Activated T-cell treated with anti-CD3 and anti-CD28 coated beads, Interleukin-2, amount 50 U/mL, for 24 hours (primary cell): ENCODE measurements at regions not wholly inside any gene's neighbourhood (a gene's known extent, or its start where the extent isn't known, plus 50 kb on each side); places are given as distances from the start of the nearest gene placed in this dataset.

ENCODE experiments used
- DNase-seq: peaks from one replicate; pipeline ENCODE4 v3.0.0-alpha.2; 2020
- H3K27ac Mint-ChIP-seq: 2 replicates; pipeline ENCODE4 v1.8.0; 2020; ENCODE audit warnings: mild to moderate bottlenecking, mixed read lengths
- H3K27me3 Mint-ChIP-seq: 2 replicates; pipeline ENCODE4 v1.8.0; 2020; ENCODE audit warnings: mixed read lengths
- H3K36me3 Mint-ChIP-seq: 2 replicates; pipeline ENCODE4 v1.8.0; 2020; ENCODE audit warnings: low read depth, mixed read lengths
- H3K4me1 Mint-ChIP-seq: 2 replicates; pipeline ENCODE4 v1.8.0; 2020; ENCODE audit warnings: low read depth, mixed read lengths
- H3K4me3 Mint-ChIP-seq: 2 replicates; pipeline ENCODE4 v1.8.0; 2020; ENCODE audit warnings: mild to moderate bottlenecking, moderate library complexity, mixed read lengths
- H3K9me3 Mint-ChIP-seq: 2 replicates; pipeline ENCODE4 v1.8.0; 2020; ENCODE audit warnings: mixed read lengths

GRCh38 chr11:28964811-28965210, 856.6 kb downstream of the METTL15 start:
- no peak overlapping the region for H3K4me3 Mint-ChIP-seq
- H3K27me3 Mint-ChIP-seq, result no peaks in the 10 kb centered on the region
- peaks cover 19% of the 10 kb centered on the region for H3K9me3 Mint-ChIP-seq
- no peaks in the 10 kb centered on the region for H3K4me1 Mint-ChIP-seq
- H3K36me3 Mint-ChIP-seq, result no peaks in the 10 kb centered on the region
- no peak overlapping the region for H3K27ac Mint-ChIP-seq
- no peak for DNase-seq

GRCh38 chr11:28963187-28963586, 855.0 kb downstream of the METTL15 start:
- no peak for DNase-seq
- Mint-ChIP-seq H3K9me3 (peaks cover 19% of the 10 kb centered on the region), H3K36me3 (no peaks in the 10 kb centered on the region), H3K27me3 (no peaks in the 10 kb centered on the region), H3K4me1 (no peaks in the 10 kb centered on the region), H3K27ac (no peak overlapping the region), H3K4me3 (no peak overlapping the region)

DNA sequence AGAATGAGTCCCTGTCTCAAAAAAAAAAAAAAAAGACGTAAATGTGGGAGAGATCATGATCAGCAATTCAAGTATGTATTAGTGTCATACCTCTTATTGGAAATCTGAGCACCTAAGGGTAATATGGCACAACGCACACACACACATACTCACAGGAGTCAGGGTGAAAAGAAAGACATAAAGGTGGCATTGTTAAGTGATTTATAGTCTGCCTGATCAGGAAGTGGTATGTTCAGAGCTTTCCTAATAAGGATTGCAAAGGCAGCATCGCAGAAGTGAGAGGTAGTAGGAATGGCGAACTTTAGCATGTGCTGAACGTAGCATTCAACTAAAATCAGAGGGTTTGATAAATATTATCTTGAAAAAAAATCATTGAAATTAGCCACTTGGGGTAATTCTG, 854.3 kb downstream of the METTL15 start:
- no peaks in the 10 kb centered on the region for H3K4me1 Mint-ChIP-seq

DNA sequence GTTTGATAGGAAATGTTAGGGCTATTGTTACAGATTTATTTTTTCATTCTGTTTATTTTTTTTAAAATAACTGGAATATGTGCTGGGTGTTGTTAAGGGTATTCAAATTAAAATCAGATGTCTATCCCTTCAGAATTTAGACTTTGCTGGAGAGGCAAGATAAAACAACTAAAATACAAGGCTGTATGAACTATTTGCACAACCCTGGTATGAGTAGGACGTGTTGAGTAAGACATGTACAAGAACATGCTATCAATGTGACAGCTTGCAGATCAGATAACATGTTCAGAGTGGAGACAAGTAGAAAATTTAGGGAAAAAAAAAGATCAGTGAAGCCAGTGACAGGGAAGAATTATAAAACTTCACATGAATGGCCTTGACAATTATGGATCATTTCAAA, 853.5 kb downstream of the METTL15 start:
- Mint-ChIP-seq H3K4me3 (no peak overlapping the region), H3K36me3 (no peaks in the 10 kb centered on the region), H3K27ac (no peak overlapping the region), H3K9me3 (peaks cover 14% of the 10 kb centered on the region), H3K27me3 (no peaks in the 10 kb centered on the region), H3K4me1 (no peaks in the 10 kb centered on the region)
- no peak for DNase-seq

More for the DNA sequence above, 854.3 kb downstream of the METTL15 start:
- Mint-ChIP-seq H3K4me3 (no peak overlapping the region), H3K36me3 (no peaks in the 10 kb centered on the region), H3K27me3 (no peaks in the 10 kb centered on the region), H3K9me3 (peaks cover 19% of the 10 kb centered on the region), H3K27ac (no peak overlapping the region)
- DNase-seq, result no peak

GRCh38 chr11:28956446-28956845, 848.3 kb downstream of the METTL15 start:
- Mint-ChIP-seq H3K4me3 (no peak overlapping the region), H3K27me3 (no peaks in the 10 kb centered on the region), H3K36me3 (no peaks in the 10 kb centered on the region), H3K4me1 (no peaks in the 10 kb centered on the region), H3K27ac (no peak overlapping the region), H3K9me3 (peaks cover 10% of the 10 kb centered on the region)
- DNase-seq, result no peak

DNA sequence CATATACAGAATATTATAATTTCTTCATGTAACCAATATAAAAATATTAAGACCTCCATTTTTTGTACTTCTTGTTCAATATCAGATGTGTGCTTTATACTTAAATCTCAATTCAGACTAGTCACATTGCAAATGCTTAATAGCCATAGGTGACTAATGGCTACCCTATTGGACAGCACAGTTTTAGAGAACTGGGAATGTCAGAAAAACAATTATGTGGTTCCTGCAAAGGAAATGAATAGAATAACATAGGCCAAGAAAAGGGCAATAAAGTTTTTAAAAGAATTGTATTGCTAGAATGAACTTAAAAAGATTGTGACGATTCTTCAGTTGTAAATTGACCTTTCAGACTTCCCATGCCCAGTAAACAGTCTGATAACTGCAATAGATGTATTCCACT, 843.0 kb downstream of the METTL15 start:
- Mint-ChIP-seq H3K9me3 (peaks cover 13% of the 10 kb centered on the region), H3K4me1 (no peaks in the 10 kb centered on the region), H3K27ac (no peak overlapping the region), H3K4me3 (no peak overlapping the region), H3K36me3 (no peaks in the 10 kb centered on the region), H3K27me3 (no peaks in the 10 kb centered on the region)
- no peak for DNase-seq

DNA sequence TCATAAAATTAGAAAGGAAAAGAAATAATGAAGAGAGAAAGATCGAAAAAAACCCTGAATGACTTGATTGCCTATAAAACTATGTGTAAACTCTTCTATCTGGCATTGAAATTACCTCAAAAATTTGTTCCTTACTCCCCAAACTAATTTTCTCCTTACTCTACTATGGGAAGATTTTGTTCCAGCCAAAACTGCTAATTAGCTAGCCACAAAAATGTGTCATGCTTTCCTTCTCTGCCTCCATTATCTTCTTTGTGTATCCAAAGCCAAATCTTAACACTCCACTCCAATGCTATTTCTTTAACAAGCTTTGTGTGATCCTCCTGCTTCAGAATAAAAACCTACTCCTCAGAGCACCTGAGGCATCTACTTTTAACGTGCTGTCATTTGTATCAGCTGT, 831.2 kb downstream of the METTL15 start:
- DNase-seq, result no peak

GRCh38 chr11:28938091-28938490, 829.9 kb downstream of the METTL15 start:
- H3K4me3 Mint-ChIP-seq, result no peak overlapping the region
- no peak overlapping the region for H3K27ac Mint-ChIP-seq
- DNase-seq, result no peak
- peaks cover 9% of the 10 kb centered on the region for H3K9me3 Mint-ChIP-seq
- H3K4me1 Mint-ChIP-seq, result no peaks in the 10 kb centered on the region
- no peaks in the 10 kb centered on the region for H3K27me3 Mint-ChIP-seq
- no peaks in the 10 kb centered on the region for H3K36me3 Mint-ChIP-seq

More for the DNA sequence above, 831.2 kb downstream of the METTL15 start:
- Mint-ChIP-seq H3K36me3 (no peaks in the 10 kb centered on the region), H3K27ac (no peak overlapping the region), H3K4me3 (no peak overlapping the region), H3K27me3 (no peaks in the 10 kb centered on the region), H3K9me3 (peaks cover 16% of the 10 kb centered on the region), H3K4me1 (no peaks in the 10 kb centered on the region)

DNA sequence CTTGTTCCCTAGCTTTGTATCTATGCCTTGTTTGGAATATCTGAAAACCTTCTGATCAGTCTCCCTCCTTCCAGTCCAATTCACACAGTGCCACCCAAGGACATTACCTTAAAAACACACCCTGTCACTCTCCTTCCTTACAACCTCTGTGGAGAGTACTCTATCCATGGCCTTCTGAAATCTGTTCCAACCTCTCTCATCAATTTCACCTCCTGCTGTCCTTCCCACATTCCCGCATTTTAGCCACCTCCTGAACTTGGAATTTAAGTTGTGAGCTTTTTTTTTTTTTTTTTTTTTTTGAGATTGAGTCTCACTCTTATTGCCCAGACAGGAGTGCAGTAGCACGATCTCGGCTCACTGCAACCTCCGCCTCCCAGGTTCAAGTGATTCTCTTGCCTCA, 824.8 kb downstream of the METTL15 start:
- Mint-ChIP-seq H3K4me3 (no peak overlapping the region), H3K36me3 (no peaks in the 10 kb centered on the region), H3K27ac (no peak overlapping the region), H3K4me1 (no peaks in the 10 kb centered on the region), H3K27me3 (no peaks in the 10 kb centered on the region), H3K9me3 (peaks cover 21% of the 10 kb centered on the region)
- no peak for DNase-seq

DNA sequence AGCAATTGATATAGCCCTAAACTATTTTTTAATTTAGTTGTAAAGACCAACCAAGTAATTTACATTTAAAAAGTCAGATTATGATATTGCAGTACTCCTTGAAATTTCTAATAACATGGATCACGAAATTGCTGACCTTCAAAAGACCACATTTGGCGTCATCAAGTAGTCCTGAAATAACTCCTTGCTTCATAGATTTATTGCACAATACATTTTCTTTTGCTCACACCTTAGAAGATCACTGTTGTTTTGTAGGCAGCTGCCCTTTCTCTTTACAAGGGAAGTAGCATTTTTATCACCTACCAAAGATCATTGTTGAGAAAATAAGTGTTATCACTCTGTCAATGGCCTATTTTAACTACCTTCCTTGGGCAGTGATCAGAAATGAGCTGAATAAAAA, 815.8 kb downstream of the METTL15 start:
- Mint-ChIP-seq H3K27ac (no peak overlapping the region), H3K36me3 (no peaks in the 10 kb centered on the region), H3K27me3 (no peaks in the 10 kb centered on the region), H3K4me1 (no peaks in the 10 kb centered on the region), H3K9me3 (peaks cover 16% of the 10 kb centered on the region), H3K4me3 (no peak overlapping the region)
- no peak for DNase-seq

DNA sequence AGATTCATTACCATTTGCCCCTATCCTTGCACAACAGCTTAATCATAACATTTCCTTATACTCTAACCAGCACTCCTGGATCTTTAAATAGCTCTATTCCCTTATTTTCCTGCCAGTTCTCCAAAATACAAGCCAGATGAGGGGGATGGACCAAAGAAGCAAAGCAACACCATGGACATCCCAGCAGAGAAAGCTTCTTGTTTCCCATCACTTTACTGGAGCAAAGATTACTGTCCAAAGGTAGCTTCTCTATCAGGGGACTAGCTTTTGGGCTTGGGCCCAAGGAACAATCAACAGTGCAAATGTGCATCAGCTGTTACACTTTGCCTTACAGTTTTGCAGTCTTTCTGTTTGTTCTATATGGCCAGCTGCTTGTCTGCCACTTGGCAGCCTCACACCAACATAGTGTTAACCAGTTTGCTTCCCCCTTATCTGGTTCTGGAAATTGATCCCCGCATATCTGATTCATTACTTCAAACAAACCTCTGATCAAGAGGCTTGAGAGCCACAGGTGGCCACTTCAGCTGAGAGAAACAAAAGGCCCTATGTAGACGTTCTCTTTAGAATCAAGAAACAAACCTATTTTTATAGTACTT, 814.3 kb downstream of the METTL15 start:
- Mint-ChIP-seq H3K4me3 (no peak overlapping the region), H3K9me3 (peaks cover 22% of the 10 kb centered on the region), H3K4me1 (no peaks in the 10 kb centered on the region), H3K27ac (no peak overlapping the region), H3K36me3 (no peaks in the 10 kb centered on the region), H3K27me3 (no peaks in the 10 kb centered on the region)
- DNase-seq, result no peak

DNA sequence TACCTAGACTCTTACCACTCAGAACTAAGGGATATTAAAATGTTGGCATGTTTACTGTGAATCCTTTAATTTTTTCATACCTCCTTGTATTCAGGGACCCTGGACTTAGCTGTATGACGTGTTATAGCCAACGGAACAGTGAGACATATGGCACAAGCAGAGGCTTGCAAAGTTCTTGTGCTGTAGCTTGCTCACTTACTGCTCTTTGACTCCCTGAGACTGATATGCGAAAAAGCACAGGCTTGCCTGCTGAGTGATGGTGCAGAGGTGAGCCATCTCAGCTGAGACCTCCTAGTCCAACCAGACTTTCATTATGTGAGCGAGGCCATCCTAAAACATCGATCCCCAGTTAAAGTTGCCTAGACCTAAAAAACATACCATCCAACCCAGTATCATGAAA, 811.0 kb downstream of the METTL15 start:
- Mint-ChIP-seq H3K27ac (no peak overlapping the region), H3K4me3 (no peak overlapping the region), H3K36me3 (no peaks in the 10 kb centered on the region), H3K27me3 (no peaks in the 10 kb centered on the region), H3K9me3 (peaks cover 22% of the 10 kb centered on the region), H3K4me1 (no peaks in the 10 kb centered on the region)
- no peak for DNase-seq

- Mint-ChIP-seq H3K4me1 (no peaks in the 10 kb centered on the region), H3K36me3 (no peaks in the 10 kb centered on the region), H3K9me3 (peaks cover 27% of the 10 kb centered on the region), H3K4me3 (no peak overlapping the region), H3K27ac (no peak overlapping the region), H3K27me3 (no peaks in the 10 kb centered on the region)
- DNase-seq, result no peak
Observed at GRCh38 chr11:28913883-28914282, 805.7 kb downstream of the METTL15 start.

DNA sequence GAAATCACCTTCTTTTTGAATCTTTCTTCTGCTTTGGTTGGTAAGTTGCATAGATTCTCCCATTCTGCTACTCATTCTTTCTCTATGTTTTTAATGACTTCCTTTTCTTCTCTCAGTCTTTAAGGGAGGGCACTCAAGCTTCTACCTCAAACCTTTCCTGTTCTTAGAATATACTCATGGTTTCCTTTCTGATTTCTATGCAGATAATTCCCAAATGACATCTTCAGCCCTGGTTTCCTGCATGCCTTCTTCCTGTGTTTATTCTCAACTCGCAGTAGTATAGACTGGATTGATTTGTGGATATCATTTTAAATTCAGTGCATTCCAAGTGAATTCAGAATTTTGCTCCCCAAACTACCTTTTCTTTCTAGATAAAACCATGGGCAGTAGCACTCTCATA, 803.6 kb downstream of the METTL15 start:
- H3K27me3 Mint-ChIP-seq, result no peaks in the 10 kb centered on the region
- no peaks in the 10 kb centered on the region for H3K4me1 Mint-ChIP-seq
- H3K4me3 Mint-ChIP-seq, result no peak overlapping the region
- H3K27ac Mint-ChIP-seq, result no peak overlapping the region
- H3K9me3 Mint-ChIP-seq, result peaks cover 17% of the 10 kb centered on the region
- H3K36me3 Mint-ChIP-seq, result no peaks in the 10 kb centered on the region
- no peak for DNase-seq

GRCh38 chr11:28910926-28911325, 802.7 kb downstream of the METTL15 start:
- Mint-ChIP-seq H3K27me3 (no peaks in the 10 kb centered on the region), H3K36me3 (no peaks in the 10 kb centered on the region), H3K4me3 (no peak overlapping the region), H3K9me3 (peaks cover 15% of the 10 kb centered on the region), H3K4me1 (no peaks in the 10 kb centered on the region), H3K27ac (no peak overlapping the region)
- no peak for DNase-seq

- H3K27ac Mint-ChIP-seq, result no peak overlapping the region
- no peak overlapping the region for H3K4me3 Mint-ChIP-seq
Observed at GRCh38 chr11:28903716-28904115, 795.5 kb downstream of the METTL15 start.

More at GRCh38 chr11:28903716-28904115, 795.5 kb downstream of the METTL15 start:
- Mint-ChIP-seq H3K27me3 (no peaks in the 10 kb centered on the region), H3K4me1 (no peaks in the 10 kb centered on the region), H3K36me3 (no peaks in the 10 kb centered on the region), H3K9me3 (peaks cover 8% of the 10 kb centered on the region)
- no peak for DNase-seq
